Osteoblast (primary cell): ENCODE measurements at regions not wholly inside any gene's neighbourhood (a gene's known extent, or its start where the extent isn't known, plus 50 kb on each side); places are given as distances from the start of the nearest gene placed in this dataset.

Experiments
- DNase-seq: peaks from one replicate; pipeline ENCODE4 v3.0.0; 2011; ENCODE audit warnings: low spot score, mixed read lengths; ENCODE audit not compliant: insufficient read length; ENCODE audit errors: missing footprints
- H2AFZ ChIP-seq: 2 replicates; pipeline ENCODE4 v1.6.0; 2011; ENCODE audit warnings: mild to moderate bottlenecking, low read length
- H3K27ac ChIP-seq: 2 replicates; pipeline ENCODE4 v1.5.1; 2011; ENCODE audit warnings: mild to moderate bottlenecking, low read depth, low read length, moderate library complexity
- H3K27me3 ChIP-seq: 2 replicates; pipeline ENCODE4 v1.6.0; 2012; ENCODE audit warnings: mild to moderate bottlenecking, control low read depth, inconsistent platforms, low read length, moderate library complexity; ENCODE audit not compliant: insufficient read depth
- H3K36me3 ChIP-seq: 2 replicates; pipeline ENCODE4 v1.5.1; 2011; ENCODE audit warnings: mild to moderate bottlenecking, low read length, control low read depth, moderate library complexity; ENCODE audit not compliant: insufficient read depth
- H3K4me1 ChIP-seq: 2 replicates; pipeline ENCODE4 v1.5.1; 2011; ENCODE audit warnings: mild to moderate bottlenecking, low read length, control low read depth, moderate library complexity; ENCODE audit not compliant: insufficient read depth
- H3K4me2 ChIP-seq: 2 replicates; pipeline ENCODE4 v1.6.0; 2011; ENCODE audit warnings: mild to moderate bottlenecking, low read length; ENCODE audit not compliant: insufficient read depth
- H3K4me3 ChIP-seq: fragments of 200-600 bp; sonication (generic); 3 replicates; pipeline ENCODE4 v1.5.1; 2012; ENCODE audit warnings: mild to moderate bottlenecking, low read length, inconsistent platforms; ENCODE audit not compliant: insufficient read depth
- H3K79me2 ChIP-seq: 2 replicates; pipeline ENCODE4 v1.6.0; 2012; ENCODE audit warnings: mild to moderate bottlenecking, low read length, control low read depth, inconsistent platforms; ENCODE audit not compliant: insufficient read depth
- H3K9me3 ChIP-seq: 2 replicates; pipeline ENCODE4 v1.5.1; 2011; ENCODE audit warnings: low read depth, low read length, control low read depth
- H4K20me1 ChIP-seq: 2 replicates; pipeline ENCODE4 v1.6.0; 2012; ENCODE audit warnings: mild to moderate bottlenecking, low read length, control low read depth; ENCODE audit not compliant: insufficient read depth
- CTCF ChIP-seq: IDR thresholded peaks from 2 replicates; pipeline ENCODE4 v1.5.1; 2011; ENCODE audit warnings: mild to moderate bottlenecking, low read depth, low read length, moderate library complexity; ENCODE audit errors: extremely low read depth

- DNase-seq = no peak
- H2AFZ ChIP-seq = no peak overlapping the region
- H3K27me3 ChIP-seq = no peaks in the 10 kb centered on the region
- no peak overlapping the region for H3K4me2 ChIP-seq
- H4K20me1 ChIP-seq = no peaks in the 10 kb centered on the region
- H3K36me3 ChIP-seq = no peaks in the 10 kb centered on the region
- no peak overlapping the region for H3K4me3 ChIP-seq
- no peaks in the 10 kb centered on the region for H3K79me2 ChIP-seq
- no peak for TF ChIP-seq CTCF
- no peaks in the 10 kb centered on the region for H3K9me3 ChIP-seq
- H3K4me1 ChIP-seq = peaks cover 27% of the 10 kb centered on the region
- H3K27ac ChIP-seq = no peak overlapping the region
Observed at GRCh38 chr3:27661797-27662196, 60.3 kb downstream of the EOMES start.

- no peaks in the 10 kb centered on the region for H3K27me3 ChIP-seq
- H3K9me3 ChIP-seq = no peaks in the 10 kb centered on the region
- H4K20me1 ChIP-seq = no peaks in the 10 kb centered on the region
- H3K4me3 ChIP-seq = no peak overlapping the region
- H3K27ac ChIP-seq = no peak overlapping the region
- no peak overlapping the region for H3K4me2 ChIP-seq
- no peaks in the 10 kb centered on the region for H3K79me2 ChIP-seq
- TF ChIP-seq CTCF = peak; percentile 78
- DNase-seq = peak; percentile 51
- H3K4me1 ChIP-seq = peaks cover 20% of the 10 kb centered on the region
- no peaks in the 10 kb centered on the region for H3K36me3 ChIP-seq
- peak overlapping the region; percentile 71 for H2AFZ ChIP-seq
Observed at GRCh38 chr3:27659279-27660021, 62.7 kb downstream of the EOMES start.

- no peak overlapping the region for H2AFZ ChIP-seq
- H4K20me1 ChIP-seq = no peaks in the 10 kb centered on the region
- no peaks in the 10 kb centered on the region for H3K27me3 ChIP-seq
- H3K9me3 ChIP-seq = no peaks in the 10 kb centered on the region
- H3K4me1 ChIP-seq = peaks cover 20% of the 10 kb centered on the region
- no peak for DNase-seq
- no peaks in the 10 kb centered on the region for H3K36me3 ChIP-seq
- no peak overlapping the region for H3K4me3 ChIP-seq
- no peak for TF ChIP-seq CTCF
- no peak overlapping the region for H3K4me2 ChIP-seq
- no peaks in the 10 kb centered on the region for H3K79me2 ChIP-seq
- no peak overlapping the region for H3K27ac ChIP-seq
Observed at GRCh38 chr3:27658741-27659140, 63.4 kb downstream of the EOMES start.

- Histone ChIP-seq H3K36me3 (no peaks in the 10 kb centered on the region), H3K79me2 (no peaks in the 10 kb centered on the region), H3K4me1 (peaks cover 20% of the 10 kb centered on the region), H3K4me2 (no peak overlapping the region), H3K27me3 (no peaks in the 10 kb centered on the region), H2AFZ (no peak overlapping the region), H4K20me1 (no peaks in the 10 kb centered on the region), H3K9me3 (no peaks in the 10 kb centered on the region), H3K4me3 (no peak overlapping the region), H3K27ac (peak overlapping the region; percentile 73)
- TF ChIP-seq CTCF = no peak
- DNase-seq = no peak
Observed at GRCh38 chr3:27657871-27658270, 64.3 kb downstream of the EOMES start.
